GM12878 (cell line): ENCODE measurements at regions not wholly inside any gene's neighbourhood (a gene's known extent, or its start where the extent isn't known, plus 50 kb on each side); places are given as distances from the start of the nearest gene placed in this dataset.

Experiments used
- ESRRA ChIP-seq: IDR thresholded peaks from 2 replicates; pipeline ENCODE4 v1.6.1; 2012; ENCODE audit warnings: mild to moderate bottlenecking, low read length, improper control_type of control experiment
- GABPA ChIP-seq: IDR thresholded peaks from 2 replicates; pipeline ENCODE4 v1.6.1; 2014; ENCODE audit warnings: antibody characterized with exemption, low read depth, mild to moderate bottlenecking, inconsistent platforms
- MXI1 ChIP-seq: fragments of 150-350 bp; IDR thresholded peaks from 2 replicates; pipeline ENCODE4 v1.6.1; 2011; ENCODE audit warnings: low read depth, mild to moderate bottlenecking, inconsistent platforms, low read length, improper control_type of control experiment
- POLR2AphosphoS5 ChIP-seq: IDR thresholded peaks from 2 replicates; pipeline ENCODE4 v1.6.1; 2011; ENCODE audit warnings: mild to moderate bottlenecking, low read length, inconsistent platforms
- TARDBP ChIP-seq: IDR thresholded peaks from 2 replicates; pipeline ENCODE4 v1.6.1; 2016; ENCODE audit warnings: borderline replicate concordance
- ZBTB33 ChIP-seq: fragments of 450-650 bp; IDR thresholded peaks from 2 replicates; pipeline ENCODE4 v1.6.1; 2017; ENCODE audit warnings: mild to moderate bottlenecking

GRCh38 chr19:29321116-29321515 lies 108.2 kb upstream of the UQCRFS1 start:
- TF ChIP-seq GABPA: no peak
- no peak for TF ChIP-seq MXI1
- TF ChIP-seq ESRRA: no peak
- no peak for TF ChIP-seq TARDBP
- TF ChIP-seq ZBTB33: no peak
- TF ChIP-seq POLR2AphosphoS5: no peak
